ENCODE measurements at regions not wholly inside any gene's neighbourhood (a gene's known extent, or its start where the extent isn't known, plus 50 kb on each side); places are given as distances from the start of the nearest gene placed in this dataset.

DNA sequence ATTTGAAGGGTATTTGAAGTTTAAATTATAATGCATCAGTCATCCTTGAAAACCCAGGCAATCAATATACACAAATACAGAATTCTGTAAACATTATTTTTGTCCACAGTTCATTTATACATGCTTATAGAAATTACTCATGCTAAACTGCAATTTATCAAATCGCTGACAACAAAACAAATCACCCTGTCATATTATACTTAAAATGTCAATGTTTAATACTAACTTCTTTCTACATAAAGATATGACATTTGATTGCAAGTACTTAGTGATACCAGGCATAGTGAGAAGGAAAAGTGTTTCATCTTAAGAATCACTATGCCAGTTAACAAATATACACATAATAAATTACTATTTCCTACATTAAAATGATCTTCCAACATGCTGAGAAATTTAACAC lies 232.0 kb downstream of the PCDH20 start (continued):
- TF ChIP-seq RNF2 (IDR thresholded peaks at IDR 0.05; ENCODE audit: borderline replicate concordance, low read depth, low read length, missing control alignments, poor library complexity, severe bottlenecking) (no peak), SIX5 (IDR thresholded peaks at IDR 0.05; ENCODE audit: low read depth, low read length) (no peak)
- TF ChIP-seq, protein P1, sequence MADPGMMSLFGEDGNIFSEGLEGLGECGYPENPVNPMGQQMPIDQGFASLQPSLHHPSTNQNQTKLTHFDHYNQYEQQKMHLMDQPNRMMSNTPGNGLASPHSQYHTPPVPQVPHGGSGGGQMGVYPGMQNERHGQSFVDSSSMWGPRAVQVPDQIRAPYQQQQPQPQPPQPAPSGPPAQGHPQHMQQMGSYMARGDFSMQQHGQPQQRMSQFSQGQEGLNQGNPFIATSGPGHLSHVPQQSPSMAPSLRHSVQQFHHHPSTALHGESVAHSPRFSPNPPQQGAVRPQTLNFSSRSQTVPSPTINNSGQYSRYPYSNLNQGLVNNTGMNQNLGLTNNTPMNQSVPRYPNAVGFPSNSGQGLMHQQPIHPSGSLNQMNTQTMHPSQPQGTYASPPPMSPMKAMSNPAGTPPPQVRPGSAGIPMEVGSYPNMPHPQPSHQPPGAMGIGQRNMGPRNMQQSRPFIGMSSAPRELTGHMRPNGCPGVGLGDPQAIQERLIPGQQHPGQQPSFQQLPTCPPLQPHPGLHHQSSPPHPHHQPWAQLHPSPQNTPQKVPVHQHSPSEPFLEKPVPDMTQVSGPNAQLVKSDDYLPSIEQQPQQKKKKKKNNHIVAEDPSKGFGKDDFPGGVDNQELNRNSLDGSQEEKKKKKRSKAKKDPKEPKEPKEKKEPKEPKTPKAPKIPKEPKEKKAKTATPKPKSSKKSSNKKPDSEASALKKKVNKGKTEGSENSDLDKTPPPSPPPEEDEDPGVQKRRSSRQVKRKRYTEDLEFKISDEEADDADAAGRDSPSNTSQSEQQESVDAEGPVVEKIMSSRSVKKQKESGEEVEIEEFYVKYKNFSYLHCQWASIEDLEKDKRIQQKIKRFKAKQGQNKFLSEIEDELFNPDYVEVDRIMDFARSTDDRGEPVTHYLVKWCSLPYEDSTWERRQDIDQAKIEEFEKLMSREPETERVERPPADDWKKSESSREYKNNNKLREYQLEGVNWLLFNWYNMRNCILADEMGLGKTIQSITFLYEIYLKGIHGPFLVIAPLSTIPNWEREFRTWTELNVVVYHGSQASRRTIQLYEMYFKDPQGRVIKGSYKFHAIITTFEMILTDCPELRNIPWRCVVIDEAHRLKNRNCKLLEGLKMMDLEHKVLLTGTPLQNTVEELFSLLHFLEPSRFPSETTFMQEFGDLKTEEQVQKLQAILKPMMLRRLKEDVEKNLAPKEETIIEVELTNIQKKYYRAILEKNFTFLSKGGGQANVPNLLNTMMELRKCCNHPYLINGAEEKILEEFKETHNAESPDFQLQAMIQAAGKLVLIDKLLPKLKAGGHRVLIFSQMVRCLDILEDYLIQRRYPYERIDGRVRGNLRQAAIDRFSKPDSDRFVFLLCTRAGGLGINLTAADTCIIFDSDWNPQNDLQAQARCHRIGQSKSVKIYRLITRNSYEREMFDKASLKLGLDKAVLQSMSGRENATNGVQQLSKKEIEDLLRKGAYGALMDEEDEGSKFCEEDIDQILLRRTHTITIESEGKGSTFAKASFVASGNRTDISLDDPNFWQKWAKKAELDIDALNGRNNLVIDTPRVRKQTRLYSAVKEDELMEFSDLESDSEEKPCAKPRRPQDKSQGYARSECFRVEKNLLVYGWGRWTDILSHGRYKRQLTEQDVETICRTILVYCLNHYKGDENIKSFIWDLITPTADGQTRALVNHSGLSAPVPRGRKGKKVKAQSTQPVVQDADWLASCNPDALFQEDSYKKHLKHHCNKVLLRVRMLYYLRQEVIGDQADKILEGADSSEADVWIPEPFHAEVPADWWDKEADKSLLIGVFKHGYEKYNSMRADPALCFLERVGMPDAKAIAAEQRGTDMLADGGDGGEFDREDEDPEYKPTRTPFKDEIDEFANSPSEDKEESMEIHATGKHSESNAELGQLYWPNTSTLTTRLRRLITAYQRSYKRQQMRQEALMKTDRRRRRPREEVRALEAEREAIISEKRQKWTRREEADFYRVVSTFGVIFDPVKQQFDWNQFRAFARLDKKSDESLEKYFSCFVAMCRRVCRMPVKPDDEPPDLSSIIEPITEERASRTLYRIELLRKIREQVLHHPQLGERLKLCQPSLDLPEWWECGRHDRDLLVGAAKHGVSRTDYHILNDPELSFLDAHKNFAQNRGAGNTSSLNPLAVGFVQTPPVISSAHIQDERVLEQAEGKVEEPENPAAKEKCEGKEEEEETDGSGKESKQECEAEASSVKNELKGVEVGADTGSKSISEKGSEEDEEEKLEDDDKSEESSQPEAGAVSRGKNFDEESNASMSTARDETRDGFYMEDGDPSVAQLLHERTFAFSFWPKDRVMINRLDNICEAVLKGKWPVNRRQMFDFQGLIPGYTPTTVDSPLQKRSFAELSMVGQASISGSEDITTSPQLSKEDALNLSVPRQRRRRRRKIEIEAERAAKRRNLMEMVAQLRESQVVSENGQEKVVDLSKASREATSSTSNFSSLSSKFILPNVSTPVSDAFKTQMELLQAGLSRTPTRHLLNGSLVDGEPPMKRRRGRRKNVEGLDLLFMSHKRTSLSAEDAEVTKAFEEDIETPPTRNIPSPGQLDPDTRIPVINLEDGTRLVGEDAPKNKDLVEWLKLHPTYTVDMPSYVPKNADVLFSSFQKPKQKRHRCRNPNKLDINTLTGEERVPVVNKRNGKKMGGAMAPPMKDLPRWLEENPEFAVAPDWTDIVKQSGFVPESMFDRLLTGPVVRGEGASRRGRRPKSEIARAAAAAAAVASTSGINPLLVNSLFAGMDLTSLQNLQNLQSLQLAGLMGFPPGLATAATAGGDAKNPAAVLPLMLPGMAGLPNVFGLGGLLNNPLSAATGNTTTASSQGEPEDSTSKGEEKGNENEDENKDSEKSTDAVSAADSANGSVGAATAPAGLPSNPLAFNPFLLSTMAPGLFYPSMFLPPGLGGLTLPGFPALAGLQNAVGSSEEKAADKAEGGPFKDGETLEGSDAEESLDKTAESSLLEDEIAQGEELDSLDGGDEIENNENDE (IDR thresholded peaks at IDR 0.05; ENCODE audit: insufficient replicate concordance, low read length), result no peak
